ENCODE measurements at regions not wholly inside any gene's neighbourhood (a gene's known extent, or its start where the extent isn't known, plus 50 kb on each side); places are given as distances from the start of the nearest gene placed in this dataset.

DNA sequence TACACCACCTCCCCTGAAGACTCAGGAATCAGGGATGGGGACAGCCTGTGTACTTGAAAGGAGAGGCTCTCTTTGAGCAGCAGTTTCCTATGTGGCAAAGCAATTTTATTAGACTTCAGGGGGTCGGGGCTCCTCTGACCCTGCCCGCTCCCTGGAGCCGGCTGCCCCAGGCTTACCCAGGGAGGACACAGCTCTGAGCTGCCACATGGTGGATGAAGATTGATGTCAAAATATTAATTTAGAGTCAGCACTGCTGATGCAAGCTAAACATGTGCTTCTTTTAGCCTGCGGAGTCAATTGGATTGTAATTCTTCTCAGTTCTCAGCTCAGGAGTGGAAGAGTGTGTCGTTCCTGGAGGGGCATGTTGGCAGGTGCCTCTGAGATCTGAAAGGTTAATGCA, 606.1 kb downstream of the KIF4B start:
- TF ChIP-seq, protein P1, sequence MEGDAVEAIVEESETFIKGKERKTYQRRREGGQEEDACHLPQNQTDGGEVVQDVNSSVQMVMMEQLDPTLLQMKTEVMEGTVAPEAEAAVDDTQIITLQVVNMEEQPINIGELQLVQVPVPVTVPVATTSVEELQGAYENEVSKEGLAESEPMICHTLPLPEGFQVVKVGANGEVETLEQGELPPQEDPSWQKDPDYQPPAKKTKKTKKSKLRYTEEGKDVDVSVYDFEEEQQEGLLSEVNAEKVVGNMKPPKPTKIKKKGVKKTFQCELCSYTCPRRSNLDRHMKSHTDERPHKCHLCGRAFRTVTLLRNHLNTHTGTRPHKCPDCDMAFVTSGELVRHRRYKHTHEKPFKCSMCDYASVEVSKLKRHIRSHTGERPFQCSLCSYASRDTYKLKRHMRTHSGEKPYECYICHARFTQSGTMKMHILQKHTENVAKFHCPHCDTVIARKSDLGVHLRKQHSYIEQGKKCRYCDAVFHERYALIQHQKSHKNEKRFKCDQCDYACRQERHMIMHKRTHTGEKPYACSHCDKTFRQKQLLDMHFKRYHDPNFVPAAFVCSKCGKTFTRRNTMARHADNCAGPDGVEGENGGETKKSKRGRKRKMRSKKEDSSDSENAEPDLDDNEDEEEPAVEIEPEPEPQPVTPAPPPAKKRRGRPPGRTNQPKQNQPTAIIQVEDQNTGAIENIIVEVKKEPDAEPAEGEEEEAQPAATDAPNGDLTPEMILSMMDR (IDR thresholded peaks at IDR 0.05 in 8 of 11, conservative IDR thresholded peaks at IDR 0.05 in 3 of 11): no peak
- no peak for TF ChIP-seq POLR2A (IDR thresholded peaks at IDR 0.05)
- no peak for TF ChIP-seq POLR2AphosphoS5 (IDR thresholded peaks at IDR 0.05)

Data from spleen (tissue), 7 donors.